ENCODE measurements at regions not wholly inside any gene's neighbourhood (a gene's known extent, or its start where the extent isn't known, plus 50 kb on each side); places are given as distances from the start of the nearest gene placed in this dataset.

GRCh38 chr10:81040031-81040430 lies 502.3 kb downstream of the SH2D4B start:
- no peak for DNase-seq (ENCODE audit: low spot score in 2 of 2)
- H3K4me3 ChIP-seq, result no peak overlapping the region
- whole genome bisulfite sequencing, 2 donors, result 77 to 85% methylated on average over 6 of the region's 6 CpGs
- H3K9me3 ChIP-seq, result peaks cover 0 to 4% (median 0%) of the 10 kb centered on the region in 4 donors
- no peaks in the 10 kb centered on the region for H3K27me3 ChIP-seq
- no peak overlapping the region for H3K27ac ChIP-seq
- H3K4me1 ChIP-seq, result no peaks in the 10 kb centered on the region
- no peaks in the 10 kb centered on the region for H3K36me3 ChIP-seq
- TF ChIP-seq EP300 (IDR thresholded peaks at IDR 0.05), result no peak

- TF ChIP-seq EP300 (IDR thresholded peaks at IDR 0.05), result no peak
- 44 to 45% methylated on average over 2 of the region's 2 CpGs for WGBS, 2 donors
- H3K4me3 ChIP-seq, result no peak overlapping the region
- H3K9me3 ChIP-seq, result peaks cover 0 to 4% (median 0%) of the 10 kb centered on the region in 4 donors
- H3K27ac ChIP-seq, result no peak overlapping the region
- H3K4me1 ChIP-seq, result no peaks in the 10 kb centered on the region
- DNase-seq (ENCODE audit: low spot score in 2 of 2), result no peak
- H3K27me3 ChIP-seq, result no peaks in the 10 kb centered on the region
- no peaks in the 10 kb centered on the region for H3K36me3 ChIP-seq
These were observed 503.2 kb downstream of the SH2D4B start for GRCh38 chr10:81040940-81041339.

GRCh38 chr10:81042647-81043046 lies 504.9 kb downstream of the SH2D4B start:
- H3K4me1 ChIP-seq, result no peaks in the 10 kb centered on the region
- H3K9me3 ChIP-seq, result no peaks in the 10 kb centered on the region
- TF ChIP-seq POLR2A (IDR thresholded peaks at IDR 0.05), result no peak
- no peak for TF ChIP-seq EP300 (IDR thresholded peaks at IDR 0.05)
- no peak for TF ChIP-seq CTCF (IDR thresholded peaks at IDR 0.05)
- DNase-seq (ENCODE audit: low spot score in 2 of 2), result no peak
- no peaks in the 10 kb centered on the region for H3K27me3 ChIP-seq
- H3K27ac ChIP-seq, result no peak overlapping the region
- WGBS, 2 donors, result 86 to 87% methylated on average over 2 of the region's 2 CpGs
- no peak overlapping the region for H3K4me3 ChIP-seq
- no peaks in the 10 kb centered on the region for H3K36me3 ChIP-seq

- no peaks in the 10 kb centered on the region for H3K27me3 ChIP-seq
- TF ChIP-seq EP300 (IDR thresholded peaks at IDR 0.05) (no peak), POLR2A (IDR thresholded peaks at IDR 0.05) (no peak), CTCF (IDR thresholded peaks at IDR 0.05) (no peak)
- H3K36me3 ChIP-seq, result no peaks in the 10 kb centered on the region
- no peaks in the 10 kb centered on the region for H3K9me3 ChIP-seq
- no peak overlapping the region for H3K4me3 ChIP-seq
- DNase-seq (ENCODE audit: low spot score in 2 of 2), result no peak
- H3K27ac ChIP-seq, result no peak overlapping the region
- H3K4me1 ChIP-seq, result no peaks in the 10 kb centered on the region
- 83 to 88% methylated on average over 1 of the region's 1 CpG for whole genome bisulfite sequencing, 2 donors
These were observed 527.8 kb downstream of the SH2D4B start for GRCh38 chr10:81065474-81065873.

- H3K4me1 ChIP-seq, result no peaks in the 10 kb centered on the region
- no peaks in the 10 kb centered on the region for H3K27me3 ChIP-seq
- no peaks in the 10 kb centered on the region for H3K36me3 ChIP-seq
- no peak overlapping the region for H3K4me3 ChIP-seq
- 30 to 39% methylated on average over 3 of the region's 3 CpGs for WGBS, 2 donors
- TF ChIP-seq CTCF (IDR thresholded peaks at IDR 0.05) (no peak), EP300 (IDR thresholded peaks at IDR 0.05) (peak in 1 of 2 donors; percentile 53), POLR2A (IDR thresholded peaks at IDR 0.05) (no peak)
- H3K27ac ChIP-seq, result peak overlapping the region in 2 of 4 donors; percentile 19 to 51
- no peak for DNase-seq (ENCODE audit: low spot score in 2 of 2)
- H3K9me3 ChIP-seq, result no peaks in the 10 kb centered on the region
These were observed 530.8 kb downstream of the SH2D4B start for GRCh38 chr10:81068460-81068859.

- H3K4me1 ChIP-seq, result no peaks in the 10 kb centered on the region
- TF ChIP-seq POLR2A (IDR thresholded peaks at IDR 0.05), result no peak
- no peak for TF ChIP-seq EP300 (IDR thresholded peaks at IDR 0.05)
- TF ChIP-seq CTCF (IDR thresholded peaks at IDR 0.05), result no peak
- 78 to 81% methylated on average over 3 of the region's 3 CpGs for WGBS, 2 donors
These were observed 533.5 kb downstream of the SH2D4B start for GRCh38 chr10:81071087-81071796.

More at GRCh38 chr10:81071087-81071796, 533.5 kb downstream of the SH2D4B start:
- DNase-seq (ENCODE audit: low spot score in 2 of 2), result no peak
- Histone ChIP-seq H3K27me3 (no peaks in the 10 kb centered on the region), H3K4me3 (no peak overlapping the region), H3K9me3 (no peaks in the 10 kb centered on the region), H3K36me3 (no peaks in the 10 kb centered on the region), H3K27ac (no peak overlapping the region)

All from tibial nerve (tissue), 4 donors.